Smooth muscle cell (in vitro differentiated cells): ENCODE measurements at regions not wholly inside any gene's neighbourhood (a gene's known extent, or its start where the extent isn't known, plus 50 kb on each side); places are given as distances from the start of the nearest gene placed in this dataset.

Experiments used
- DNase-seq: peaks from one replicate; lab custom pipeline; 2025; ENCODE audit not compliant: unreplicated experiment; lab: John Stamatoyannopoulos, UW
- H2AFZ ChIP-seq: fragments of 200-600 bp; sonication (generic); 2 replicates; pipeline ENCODE4 v1.6.0; 2016; ENCODE audit warnings: antibody characterized with exemption, low read depth, mild to moderate bottlenecking
- H3F3A ChIP-seq: fragments of 200-600 bp; sonication (generic); 2 replicates; pipeline ENCODE4 v1.6.0; 2017; ENCODE audit warnings: antibody characterized with exemption, low read depth
- H3K27ac ChIP-seq: fragments of 200-600 bp; sonication (generic); 2 replicates; pipeline ENCODE4 v1.5.1; 2016; ENCODE audit warnings: low read depth, mild to moderate bottlenecking
- H3K27me3 ChIP-seq: fragments of 200-600 bp; sonication (generic); 2 replicates; pipeline ENCODE4 v1.6.1; 2016; ENCODE audit warnings: low read depth, mild to moderate bottlenecking
- H3K36me3 ChIP-seq: fragments of 200-600 bp; sonication (generic); 2 replicates; pipeline ENCODE4 v1.5.1; 2016; ENCODE audit warnings: low read depth
- H3K4me1 ChIP-seq: fragments of 200-600 bp; sonication (generic); 2 replicates; pipeline ENCODE4 v1.5.1; 2016; ENCODE audit warnings: low read depth
- H3K4me2 ChIP-seq: fragments of 200-600 bp; sonication (generic); 2 replicates; pipeline ENCODE4 v1.6.0; 2016; ENCODE audit warnings: mild to moderate bottlenecking
- H3K4me3 ChIP-seq: fragments of 200-600 bp; sonication (generic); 2 replicates; pipeline ENCODE4 v1.5.1; 2016; ENCODE audit warnings: mild to moderate bottlenecking
- H3K79me2 ChIP-seq: fragments of 200-600 bp; sonication (generic); 2 replicates; pipeline ENCODE4 v1.6.0; 2016; ENCODE audit warnings: low read depth, mild to moderate bottlenecking
- H3K9ac ChIP-seq: fragments of 200-600 bp; sonication (generic); 2 replicates; pipeline ENCODE4 v1.6.0; 2016; ENCODE audit warnings: low read depth
- H3K9me3 ChIP-seq: fragments of 200-600 bp; sonication (generic); replicated peaks from 2 replicates; pipeline ENCODE4 v1.5.1; 2016; ENCODE audit warnings: low read depth
- H4K20me1 ChIP-seq: fragments of 200-600 bp; sonication (generic); 2 replicates; pipeline ENCODE4 v1.6.0; 2016; ENCODE audit warnings: low read depth
- CTCF ChIP-seq: fragments of 200-600 bp; sonication (generic); IDR thresholded peaks from 2 replicates; pipeline ENCODE4 v1.5.1; 2017; ENCODE audit warnings: borderline replicate concordance, mild to moderate bottlenecking, antibody characterized with exemption; ENCODE audit not compliant: insufficient read depth, poor library complexity, severe bottlenecking
- WGBS: methylation state at CpG from one replicate; pipeline ENCODE4 v1.1.7; 2016; ENCODE audit warnings: low lambda C conversion rate; 5-methylcytosine and 5-hydroxymethylcytosine counted together

- Histone ChIP-seq H3K27ac (no peak overlapping the region), H3K36me3 (no peaks in the 10 kb centered on the region), H3K9me3 (no peaks in the 10 kb centered on the region), H3K9ac (no peak overlapping the region), H2AFZ (no peak overlapping the region), H3K4me1 (no peaks in the 10 kb centered on the region), H4K20me1 (no peaks in the 10 kb centered on the region), H3F3A (no peaks in the 10 kb centered on the region), H3K4me2 (peak overlapping the region; percentile 24), H3K4me3 (no peak overlapping the region), H3K79me2 (no peaks in the 10 kb centered on the region), H3K27me3 (no peaks in the 10 kb centered on the region)
- no peak for DNase-seq
- 84% methylated on average over 3 of the region's 3 CpGs for WGBS
- no peak for TF ChIP-seq CTCF
Observed at GRCh38 chr6:90719321-90720195, 132.7 kb upstream of the MAP3K7 start.

- H3K36me3 ChIP-seq = no peaks in the 10 kb centered on the region
- TF ChIP-seq CTCF = no peak
- H3K4me3 ChIP-seq = no peak overlapping the region
- H3K9me3 ChIP-seq = no peaks in the 10 kb centered on the region
- whole genome bisulfite sequencing = 90% methylated on average over 1 of the region's 1 CpG
- no peaks in the 10 kb centered on the region for H4K20me1 ChIP-seq
- no peak for DNase-seq
- no peak overlapping the region for H2AFZ ChIP-seq
- H3K4me2 ChIP-seq = no peak overlapping the region
- no peak overlapping the region for H3K9ac ChIP-seq
- H3K27me3 ChIP-seq = no peaks in the 10 kb centered on the region
- H3F3A ChIP-seq = no peaks in the 10 kb centered on the region
- no peaks in the 10 kb centered on the region for H3K4me1 ChIP-seq
- no peaks in the 10 kb centered on the region for H3K79me2 ChIP-seq
- H3K27ac ChIP-seq = no peak overlapping the region
Observed at GRCh38 chr6:90716376-90716775, 129.5 kb upstream of the MAP3K7 start.

GRCh38 chr6:90715093-90715655, 128.3 kb upstream of the MAP3K7 start:
- Histone ChIP-seq H2AFZ (no peak overlapping the region), H3K4me3 (no peak overlapping the region), H3K79me2 (no peaks in the 10 kb centered on the region), H3K27me3 (no peaks in the 10 kb centered on the region), H3K36me3 (no peaks in the 10 kb centered on the region), H3K27ac (peak overlapping the region; percentile 83), H3F3A (no peaks in the 10 kb centered on the region), H3K4me2 (peak overlapping the region; percentile 62), H3K4me1 (no peaks in the 10 kb centered on the region), H3K9ac (peak overlapping the region; percentile 15), H4K20me1 (no peaks in the 10 kb centered on the region), H3K9me3 (no peaks in the 10 kb centered on the region)
- 39% methylated on average over 13 of the region's 13 CpGs for WGBS
- no peak for TF ChIP-seq CTCF
- no peak for DNase-seq

GRCh38 chr6:90714319-90714718, 127.4 kb upstream of the MAP3K7 start:
- no peak for TF ChIP-seq CTCF
- no peak for DNase-seq
- no peaks in the 10 kb centered on the region for H3K4me1 ChIP-seq
- no peaks in the 10 kb centered on the region for H3K79me2 ChIP-seq
- no peaks in the 10 kb centered on the region for H4K20me1 ChIP-seq
- H3K27me3 ChIP-seq = no peaks in the 10 kb centered on the region
- no peaks in the 10 kb centered on the region for H3K36me3 ChIP-seq
- H3K4me3 ChIP-seq = no peak overlapping the region
- no peaks in the 10 kb centered on the region for H3K9me3 ChIP-seq
- peak overlapping the region; percentile 15 for H3K9ac ChIP-seq
- peak overlapping the region; percentile 62 for H3K4me2 ChIP-seq
- no peaks in the 10 kb centered on the region for H3F3A ChIP-seq
- H3K27ac ChIP-seq = peak overlapping the region; percentile 83
- H2AFZ ChIP-seq = no peak overlapping the region
